ENCODE measurements at regions not wholly inside any gene's neighbourhood (a gene's known extent, or its start where the extent isn't known, plus 50 kb on each side); places are given as distances from the start of the nearest gene placed in this dataset.

DNA sequence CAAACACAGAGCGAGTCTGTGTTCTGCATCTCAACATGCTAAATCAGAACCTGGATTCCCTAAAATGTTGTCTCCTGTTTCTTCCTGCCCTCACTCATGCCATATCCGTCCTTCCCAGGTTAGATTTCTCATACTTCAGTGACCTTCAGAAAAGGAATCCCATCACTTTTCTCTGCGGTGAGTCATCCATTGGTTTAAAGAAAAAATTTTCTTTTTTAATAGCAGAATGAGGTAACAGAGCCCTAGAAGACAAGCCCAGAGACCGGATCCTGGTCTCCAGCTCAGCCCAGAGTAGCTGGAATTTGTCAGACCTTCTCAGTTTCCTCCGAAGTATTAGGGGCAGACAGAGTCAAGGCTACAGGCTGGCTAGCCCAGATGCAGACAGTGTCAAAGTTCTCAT lies 143.2 kb upstream of the DMRT1 start:
- TF ChIP-seq CTCF (IDR thresholded peaks at IDR 0.05; ENCODE audit: low read depth, low read length) (no peak), EZH2phosphoT487 (IDR thresholded peaks at IDR 0.05; ENCODE audit: low read depth) (no peak)

Data from OCI-LY3 (cell line).